ENCODE measurements at regions not wholly inside any gene's neighbourhood (a gene's known extent, or its start where the extent isn't known, plus 50 kb on each side); places are given as distances from the start of the nearest gene placed in this dataset.

- BruUV-seq (replicated peaks) = no TSS peak
- POLR2A ChIA-PET = no interaction called here
- DNase-seq (ENCODE audit: low read depth, low spot score) (no peak), ATAC-seq (no peak)
- intact Hi-C loops (cut with micrococcal nuclease) = no loop called here
- Histone ChIP-seq H3K4me2 (ENCODE audit: low read length) (no peak overlapping the region), H3K9me3 (ENCODE audit: control insufficient read depth in 1 of 2, insufficient read depth in 1 of 2, low read depth in 1 of 2, low read length in 2 of 2) (no peaks in the 10 kb centered on the region), H3K4me3 (replicated peaks in 1 of 2; ENCODE audit: low read depth in 1 of 2, low read length in 2 of 2) (no peak overlapping the region), H3K27me3 (ENCODE audit: insufficient read depth, low read length) (no peaks in the 10 kb centered on the region), H3K79me2 (ENCODE audit: insufficient read depth, low read length) (peaks cover 84% of the 10 kb centered on the region), H2AFZ (ENCODE audit: low read depth, low read length, poor library complexity, severe bottlenecking) (no peak overlapping the region), H3K9ac (ENCODE audit: low read length) (no peak overlapping the region), H4K20me1 (ENCODE audit: insufficient read depth) (no peaks in the 10 kb centered on the region; the same call in 1 of the 2 replicates), H3K9me2 (ENCODE audit: insufficient read depth) (no peaks in the 10 kb centered on the region), H3K27ac (ENCODE audit: low read depth, low read length) (no peak overlapping the region), H3K36me3 (ENCODE audit: control insufficient read depth in 1 of 2, insufficient read depth in 2 of 2, low read length in 2 of 2) (no peaks in the 10 kb centered on the region), H3K4me1 (ENCODE audit: control insufficient read depth in 1 of 2, insufficient read depth in 2 of 2, low read length in 2 of 2) (peaks cover 0 to 7% of the 10 kb centered on the region in 2 experiments; a peak in 1 of 4 replicates)
- TF ChIP-seq REST (IDR thresholded peaks at IDR 0.05; ENCODE audit: low read depth) (no peak), SRF (IDR thresholded peaks at IDR 0.05; ENCODE audit: low read depth) (no peak), JUND (IDR thresholded peaks at IDR 0.05) (no peak), CEBPB (IDR thresholded peaks at IDR 0.05; ENCODE audit: low read depth) (no peak), ATF3 (IDR thresholded peaks at IDR 0.05) (no peak), POLR2AphosphoS5 (IDR thresholded peaks at IDR 0.05; ENCODE audit: low read depth, low read length) (no peak)
- RAD21 ChIA-PET (ENCODE audit: low non-redundant PET in 1 of 2, low total read pairs in 2 of 2, uncharacterized antibody in 2 of 2, unreplicated experiment in 2 of 2) = no interaction called here
- CTCF ChIA-PET = no interaction called here
Measured at GRCh38 chr6:56821005-56821432, 133.9 kb upstream of the BEND6 start.

- peaks cover 0 to 7% of the 10 kb centered on the region in 2 experiments; a peak in 1 of 4 replicates for H3K4me1 ChIP-seq (ENCODE audit: control insufficient read depth in 1 of 2, insufficient read depth in 2 of 2, low read length in 2 of 2)
- no peaks in the 10 kb centered on the region for H3K9me2 ChIP-seq (ENCODE audit: insufficient read depth)
- H4K20me1 ChIP-seq (ENCODE audit: insufficient read depth) = no peaks in the 10 kb centered on the region; the same call in 1 of the 2 replicates
- DNase-seq (ENCODE audit: low read depth, low spot score) = no peak
- ChIA-PET POLR2A (no interaction called here), RAD21 (ENCODE audit: low non-redundant PET in 1 of 2, low total read pairs in 2 of 2, uncharacterized antibody in 2 of 2, unreplicated experiment in 2 of 2) (no interaction called here), CTCF (no interaction called here)
- no peaks in the 10 kb centered on the region for H3K9me3 ChIP-seq (ENCODE audit: control insufficient read depth in 1 of 2, insufficient read depth in 1 of 2, low read depth in 1 of 2, low read length in 2 of 2)
- no TSS peak for BruUV-seq (replicated peaks)
- no peak for ATAC-seq
- H2AFZ ChIP-seq (ENCODE audit: low read depth, low read length, poor library complexity, severe bottlenecking) = no peak overlapping the region
- TF ChIP-seq POLR2A (IDR thresholded peaks at IDR 0.05; ENCODE audit: borderline replicate concordance, extremely low read depth, insufficient read depth, insufficient read length) = no peak
- H3K36me3 ChIP-seq (ENCODE audit: control insufficient read depth in 1 of 2, insufficient read depth in 2 of 2, low read length in 2 of 2) = no peaks in the 10 kb centered on the region
- no peak overlapping the region for H3K4me3 ChIP-seq (replicated peaks in 1 of 2; ENCODE audit: low read depth in 1 of 2, low read length in 2 of 2)
- no peaks in the 10 kb centered on the region for H3K27me3 ChIP-seq (ENCODE audit: insufficient read depth, low read length)
- H3K9ac ChIP-seq (ENCODE audit: low read length) = no peak overlapping the region
- peaks cover 87% of the 10 kb centered on the region for H3K79me2 ChIP-seq (ENCODE audit: insufficient read depth, low read length)
- H3K27ac ChIP-seq (ENCODE audit: low read depth, low read length) = no peak overlapping the region
- intact Hi-C loops (cut with micrococcal nuclease) = no loop called here
- no peak overlapping the region for H3K4me2 ChIP-seq (ENCODE audit: low read length)
Measured at GRCh38 chr6:56820060-56820459, 134.8 kb upstream of the BEND6 start.
